GM12891 (cell line): ENCODE measurements at regions not wholly inside any gene's neighbourhood (a gene's known extent, or its start where the extent isn't known, plus 50 kb on each side); places are given as distances from the start of the nearest gene placed in this dataset.

Source experiments
- POLR2A ChIP-seq: IDR thresholded peaks from 2 replicates; pipeline ENCODE4 v1.6.1; 2011; ENCODE audit warnings: low read depth, low read length, control low read depth
- POLR2AphosphoS5 ChIP-seq: IDR thresholded peaks from 2 replicates; pipeline ENCODE4 v1.6.1; 2011; ENCODE audit warnings: low read depth, low read length, control low read depth

- TF ChIP-seq POLR2A = no peak
- TF ChIP-seq POLR2AphosphoS5 = no peak
Measured at GRCh38 chr7:136064627-136065237, 87.6 kb upstream of the MTPN start.
